Lung (tissue), 11 donors: ENCODE measurements at regions not wholly inside any gene's neighbourhood (a gene's known extent, or its start where the extent isn't known, plus 50 kb on each side); places are given as distances from the start of the nearest gene placed in this dataset.

Experiments used
- ATAC-seq: fragments of 200-7000 bp; cut with Tn5 transposase; one replicate; pipeline ENCODE4 v1.9.1; 2020; ENCODE audit warnings: moderate number of reproducible peaks; ENCODE audit not compliant: insufficient read depth, low FRiP score
- DNase-seq, 3 donors: peaks; one replicate each; pipeline ENCODE4 v3.0.0-alpha.2; 2013 to 2017
- H3K27ac ChIP-seq, 2 donors: one replicate each; pipeline ENCODE4 v1.5.1; 2013; ENCODE audit warnings: mild to moderate bottlenecking in 2 of 2, moderate library complexity in 2 of 2, control low read depth in 1 of 2, inconsistent platforms in 1 of 2, low read depth in 1 of 2, low read length in 1 of 2
- H3K27me3 ChIP-seq, 3 donors: one replicate each; pipeline ENCODE4 v1.5.1; 2013; ENCODE audit warnings: low read length in 2 of 3; ENCODE audit not compliant: control insufficient read depth in 3 of 3, insufficient read depth in 3 of 3
- H3K36me3 ChIP-seq, 4 donors: one replicate each; pipeline ENCODE4 v1.5.1; 2013; ENCODE audit warnings: low read length in 4 of 4, mild to moderate bottlenecking in 1 of 4, moderate library complexity in 1 of 4; ENCODE audit not compliant: control insufficient read depth in 4 of 4, insufficient read depth in 4 of 4
- H3K4me1 ChIP-seq, 5 donors: one replicate each; pipeline ENCODE4 v1.5.1; 2013; ENCODE audit warnings: low read length in 5 of 5, mild to moderate bottlenecking in 2 of 5, moderate library complexity in 1 of 5; ENCODE audit not compliant: control insufficient read depth in 5 of 5, insufficient read depth in 5 of 5
- H3K4me3 ChIP-seq: one replicate; pipeline ENCODE4 v1.5.1; 2013; ENCODE audit warnings: mild to moderate bottlenecking, control low read depth, moderate library complexity
- H3K9ac ChIP-seq, 2 donors: one replicate each; pipeline ENCODE4 v1.5.1; 2013; ENCODE audit warnings: low read length in 2 of 2, control low read depth in 1 of 2; ENCODE audit not compliant: insufficient read depth in 1 of 2
- H3K9me3 ChIP-seq, 4 donors: one replicate each; pipeline ENCODE4 v1.5.1; 2013; ENCODE audit warnings: low read length in 3 of 4, mild to moderate bottlenecking in 1 of 4, moderate library complexity in 1 of 4; ENCODE audit not compliant: control insufficient read depth in 4 of 4, insufficient read depth in 3 of 4
- WGBS, 2 donors: extraction: QIAGEN DNeasy Blood & Tissue Kit; methylation state at CpG; one replicate each; pipeline ENCODE4 v1.1.7; 2013; 5-methylcytosine and 5-hydroxymethylcytosine counted together
- TF ChIP-seq, protein P1 (sequence below): IDR thresholded peaks from 2 replicates; pipeline ENCODE4 v1.5.1; 2012; ENCODE audit warnings: mild to moderate bottlenecking; ENCODE audit errors: control extremely low read depth, extremely low read depth
- donor health status: control.
- donor health status: control.
- donor health status: Bipolar disorder and iron deficiency.
- donor health status: healthy.
- donor health status: DM: yes; HTN: yes; CAD: no.

DNA sequence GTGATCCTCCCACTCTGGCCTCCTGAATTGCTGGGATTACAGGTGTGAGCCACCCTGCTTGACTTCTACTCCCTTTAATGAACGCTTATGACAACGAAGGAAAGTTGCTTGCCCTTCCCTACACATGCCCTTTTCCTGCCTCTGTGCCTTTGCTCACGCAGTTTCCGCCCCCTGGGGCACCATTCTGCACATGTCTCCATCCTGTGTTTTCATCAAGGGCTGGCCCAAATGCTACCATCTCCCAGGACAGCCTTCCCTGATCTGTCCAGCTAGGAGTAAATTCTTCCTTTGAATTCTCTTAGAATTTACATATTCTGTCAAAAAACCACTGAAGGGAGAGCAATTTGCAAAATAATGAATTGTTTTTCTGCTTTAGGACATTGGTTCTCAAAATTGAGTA is 50.0 kb upstream of the KMT2C start:
- Histone ChIP-seq H3K27me3 (no peaks in the 10 kb centered on the region), H3K9ac (no peak overlapping the region), H3K9me3 (peaks cover 0 to 2% (median 0%) of the 10 kb centered on the region in 4 donors), H3K27ac (no peak overlapping the region), H3K36me3 (no peaks in the 10 kb centered on the region), H3K4me3 (no peak overlapping the region), H3K4me1 (no peaks in the 10 kb centered on the region)
- ATAC-seq, result no peak
- TF ChIP-seq, protein P1, sequence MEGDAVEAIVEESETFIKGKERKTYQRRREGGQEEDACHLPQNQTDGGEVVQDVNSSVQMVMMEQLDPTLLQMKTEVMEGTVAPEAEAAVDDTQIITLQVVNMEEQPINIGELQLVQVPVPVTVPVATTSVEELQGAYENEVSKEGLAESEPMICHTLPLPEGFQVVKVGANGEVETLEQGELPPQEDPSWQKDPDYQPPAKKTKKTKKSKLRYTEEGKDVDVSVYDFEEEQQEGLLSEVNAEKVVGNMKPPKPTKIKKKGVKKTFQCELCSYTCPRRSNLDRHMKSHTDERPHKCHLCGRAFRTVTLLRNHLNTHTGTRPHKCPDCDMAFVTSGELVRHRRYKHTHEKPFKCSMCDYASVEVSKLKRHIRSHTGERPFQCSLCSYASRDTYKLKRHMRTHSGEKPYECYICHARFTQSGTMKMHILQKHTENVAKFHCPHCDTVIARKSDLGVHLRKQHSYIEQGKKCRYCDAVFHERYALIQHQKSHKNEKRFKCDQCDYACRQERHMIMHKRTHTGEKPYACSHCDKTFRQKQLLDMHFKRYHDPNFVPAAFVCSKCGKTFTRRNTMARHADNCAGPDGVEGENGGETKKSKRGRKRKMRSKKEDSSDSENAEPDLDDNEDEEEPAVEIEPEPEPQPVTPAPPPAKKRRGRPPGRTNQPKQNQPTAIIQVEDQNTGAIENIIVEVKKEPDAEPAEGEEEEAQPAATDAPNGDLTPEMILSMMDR, result no peak
- WGBS, 2 donors, result 81 to 86% methylated on average over 4 of the region's 4 CpGs
- no peak for DNase-seq
